H1 (cell line): ENCODE measurements at regions not wholly inside any gene's neighbourhood (a gene's known extent, or its start where the extent isn't known, plus 50 kb on each side); places are given as distances from the start of the nearest gene placed in this dataset.
A peak's percentile ranks its signal among the peaks of the same experiment; 100 is the strongest.

Source experiments
- CTCF ChIA-PET: fragments of 300-600 bp; sonication (Branson Sonifier 250); formaldehyde crosslinking; loops from one replicate; lab custom pipeline; 2021; ENCODE audit not compliant: partially characterized antibody; lab: Charles Lee
- POLR2A ChIA-PET: fragments of 300-600 bp; sonication (Branson Sonifier 250); formaldehyde crosslinking; loops from one replicate; lab custom pipeline; 2021; ENCODE audit warnings: inconsistent platforms; ENCODE audit not compliant: partially characterized antibody; lab: Charles Lee
- DNase-seq, 2 experiments: peaks; one replicate each; pipeline versions ENCODE4 v3.0.0 to v3.0.0-alpha.2; 2010 to 2022; ENCODE audit warnings: low spot score in 2 of 2, low read depth in 1 of 2, mixed read lengths in 1 of 2
- FAIRE-seq: peaks from 2 replicates; lab custom pipeline; 2011; peaks lifted over from hg19 to GRCh38; lab: Jason Lieb, UNC
- H2AFZ ChIP-seq: 2 replicates; pipeline ENCODE4 v1.8.1; 2012; ENCODE audit warnings: low read length, inconsistent platforms
- H2AK5ac ChIP-seq: 2 replicates; pipeline ENCODE4 v1.6.1; 2013; ENCODE audit warnings: low read depth, low read length
- H2BK120ac ChIP-seq: replicated peaks from 2 replicates; pipeline ENCODE3; 2013; ENCODE audit warnings: low read depth, low read length, inconsistent platforms
- H2BK12ac ChIP-seq: 2 replicates; pipeline ENCODE4 v1.6.1; 2013; ENCODE audit warnings: low read depth, low read length
- H2BK15ac ChIP-seq: 2 replicates; pipeline ENCODE4 v1.6.1; 2013; ENCODE audit warnings: low read length
- H2BK20ac ChIP-seq: 2 replicates; pipeline ENCODE4 v1.6.1; 2013; ENCODE audit warnings: low read length
- H2BK5ac ChIP-seq: 2 replicates; pipeline ENCODE4 v1.6.1; 2013; ENCODE audit warnings: low read depth, low read length
- H3K14ac ChIP-seq: 2 replicates; pipeline ENCODE4 v1.6.1; 2013; ENCODE audit warnings: inconsistent platforms; ENCODE audit not compliant: insufficient read length
- H3K18ac ChIP-seq: 2 replicates; pipeline ENCODE4 v1.6.1; 2013; ENCODE audit warnings: low read length; ENCODE audit errors: extremely low read depth
- H3K23ac ChIP-seq: 2 replicates; pipeline ENCODE4 v1.6.1; 2013; ENCODE audit warnings: inconsistent platforms; ENCODE audit not compliant: insufficient read length
- H3K23me2 ChIP-seq: 2 replicates; pipeline ENCODE4 v1.6.1; 2013; ENCODE audit warnings: low read depth, low read length
- H3K27ac ChIP-seq: 2 replicates; pipeline ENCODE4 v1.6.1; 2011; ENCODE audit warnings: low read depth, low read length, inconsistent platforms
- H3K27me3 ChIP-seq, 4 experiments: replicated peaks in 1 of 4; 1 replicate in 1 of 4; 2 replicates in 3 of 4; pipeline versions ENCODE4 v1.6.1 to v1.8.1; 2011 to 2013; ENCODE audit warnings: low read length in 3 of 4, mild to moderate bottlenecking in 3 of 4, inconsistent platforms in 2 of 4, mixed read lengths in 2 of 4, moderate library complexity in 1 of 4; ENCODE audit not compliant: control insufficient read depth in 3 of 4, insufficient read depth in 3 of 4; ENCODE audit errors: extremely low read depth in 1 of 4
- H3K36me3 ChIP-seq, 4 experiments: 2 replicates each; pipeline versions ENCODE4 v1.6.1 to v1.8.1; 2011 to 2013; ENCODE audit warnings: mild to moderate bottlenecking in 4 of 4, low read length in 3 of 4, moderate library complexity in 2 of 4, control low read depth in 1 of 4, inconsistent platforms in 1 of 4; ENCODE audit not compliant: insufficient read depth in 4 of 4, control insufficient read depth in 2 of 4
- H3K4ac ChIP-seq: replicated peaks from 2 replicates; pipeline ENCODE3; 2013; ENCODE audit warnings: low read length, low read depth, mixed read lengths, inconsistent platforms; ENCODE audit not compliant: insufficient read length
- H3K4me1 ChIP-seq, 4 experiments: replicated peaks in 1 of 4; 1 replicate in 1 of 4; 2 replicates in 3 of 4; pipeline versions ENCODE4 v1.6.1 to v1.8.1; 2011 to 2013; ENCODE audit warnings: low read length in 3 of 4, inconsistent platforms in 2 of 4, mixed read lengths in 1 of 4; ENCODE audit not compliant: insufficient read depth in 4 of 4, control insufficient read depth in 3 of 4
- H3K4me2 ChIP-seq, 2 experiments: 2 replicates each; pipeline versions ENCODE4 v1.6.1 to v1.8.1; 2011 to 2013; ENCODE audit warnings: low read depth in 2 of 2, low read length in 2 of 2, control low read depth in 1 of 2, inconsistent platforms in 1 of 2, mild to moderate bottlenecking in 1 of 2; ENCODE audit not compliant: insufficient read depth in 1 of 2
- H3K4me3 ChIP-seq, 4 experiments: fragments of 200-600, 300-600 bp in 1 of 4; sonication (generic), shearing (Covaris generic), sonication (Bioruptor Twin) in 1 of 4; 2 replicates each; pipeline versions ENCODE4 v1.5.1 to v1.8.1; 2011 to 2016; ENCODE audit warnings: low read length in 4 of 4, low read depth in 3 of 4, control low read depth in 2 of 4, inconsistent platforms in 2 of 4, mild to moderate bottlenecking in 2 of 4, mixed read lengths in 1 of 4, moderate library complexity in 1 of 4; ENCODE audit not compliant: insufficient read depth in 2 of 4; ENCODE audit errors: extremely low read depth in 1 of 4
- H3K56ac ChIP-seq: replicated peaks from 2 replicates; pipeline ENCODE3; 2013; ENCODE audit warnings: low read depth, mild to moderate bottlenecking, mixed read lengths, low read length, inconsistent platforms; ENCODE audit not compliant: insufficient read length
- H3K79me1 ChIP-seq: 2 replicates; pipeline ENCODE4 v1.6.1; 2013; ENCODE audit warnings: low read depth, low read length, control low read depth
- H3K79me2 ChIP-seq, 2 experiments: 2 replicates each; pipeline versions ENCODE4 v1.6.1 to v1.8.1; 2012 to 2013; ENCODE audit warnings: low read length in 2 of 2, mild to moderate bottlenecking in 2 of 2, inconsistent platforms in 1 of 2; ENCODE audit not compliant: insufficient read depth in 2 of 2, control insufficient read depth in 1 of 2
- H3K9ac ChIP-seq, 4 experiments: replicated peaks in 1 of 4; 1 replicate in 1 of 4; 2 replicates in 3 of 4; pipeline versions ENCODE4 v1.6.1 to v1.8.1; 2011 to 2013; ENCODE audit warnings: low read depth in 3 of 4, low read length in 3 of 4, control low read depth in 2 of 4, mild to moderate bottlenecking in 2 of 4, moderate library complexity in 2 of 4, inconsistent platforms in 1 of 4; ENCODE audit errors: extremely low read depth in 1 of 4
- H3K9me3 ChIP-seq, 2 experiments: 2 replicates each; pipeline versions ENCODE4 v1.6.1 to v1.8.1; 2012 to 2013; ENCODE audit warnings: mild to moderate bottlenecking in 2 of 2, moderate library complexity in 2 of 2, control low read depth in 1 of 2, inconsistent platforms in 1 of 2, low read depth in 1 of 2, low read length in 1 of 2, mixed read lengths in 1 of 2; ENCODE audit not compliant: insufficient read depth in 2 of 2
- H4K20me1 ChIP-seq, 2 experiments: replicated peaks in 1 of 2; 2 replicates each; pipeline versions ENCODE3 to v1.8.1; 2011 to 2013; ENCODE audit warnings: inconsistent platforms in 2 of 2, low read length in 2 of 2, mild to moderate bottlenecking in 1 of 2; ENCODE audit not compliant: insufficient read depth in 2 of 2, control insufficient read depth in 1 of 2
- H4K5ac ChIP-seq: 2 replicates; pipeline ENCODE4 v1.6.1; 2013; ENCODE audit warnings: low read length, low read depth, mixed read lengths, inconsistent platforms; ENCODE audit not compliant: insufficient read length
- H4K8ac ChIP-seq: 2 replicates; pipeline ENCODE4 v1.8.0; 2013; ENCODE audit warnings: mild to moderate bottlenecking, moderate library complexity, low read length, inconsistent platforms; ENCODE audit not compliant: insufficient read depth; ENCODE audit errors: extremely low read depth
- H4K91ac ChIP-seq: replicated peaks from 2 replicates; pipeline ENCODE3; 2013; ENCODE audit warnings: low read length, mixed read lengths, inconsistent platforms; ENCODE audit not compliant: insufficient read length
- ASH2L ChIP-seq: fragments of 200-600, 300-600 bp; sonication (generic); IDR thresholded peaks from one replicate; pipeline ENCODE4 v1.7.1; 2017; ENCODE audit warnings: low read length
- CHD2 ChIP-seq: IDR thresholded peaks from 2 replicates; pipeline ENCODE4 v1.6.1; 2012; ENCODE audit warnings: low read length, improper control_type of control experiment
- CREB1 ChIP-seq: IDR thresholded peaks from 2 replicates; pipeline ENCODE4 v1.6.1; 2012; ENCODE audit warnings: inconsistent platforms
- CTBP2 ChIP-seq: IDR thresholded peaks from 2 replicates; pipeline ENCODE4 v1.7.0; 2011; ENCODE audit warnings: borderline replicate concordance, mild to moderate bottlenecking, moderate library complexity, mixed read lengths, low read length; ENCODE audit not compliant: insufficient read depth, insufficient read length
- EGR1 ChIP-seq: IDR thresholded peaks from 2 replicates; pipeline ENCODE4 v1.6.1; 2011; ENCODE audit warnings: low read depth, low read length, borderline replicate concordance
- FOSL1 ChIP-seq: IDR thresholded peaks from 2 replicates; pipeline ENCODE4 v1.6.1; 2011; ENCODE audit warnings: mild to moderate bottlenecking, low read depth, low read length, moderate library complexity; ENCODE audit not compliant: insufficient read depth
- HDAC6 ChIP-seq: IDR thresholded peaks from one replicate; pipeline ENCODE4 v1.7.1; 2012; ENCODE audit warnings: low read depth, mild to moderate bottlenecking, inconsistent platforms, low read length, moderate library complexity
- NANOG ChIP-seq: IDR thresholded peaks from 2 replicates; pipeline ENCODE4 v1.6.1; 2011; ENCODE audit warnings: low read length, low read depth, mild to moderate bottlenecking, inconsistent platforms; ENCODE audit not compliant: insufficient read depth, poor library complexity, severe bottlenecking
- RNF2 ChIP-seq: fragments of 200-900, 300-1000 bp; sonication (generic); IDR thresholded peaks from 2 replicates; pipeline ENCODE4 v1.7.1; 2016; ENCODE audit warnings: borderline replicate concordance, low read depth, mild to moderate bottlenecking, antibody characterized with exemption, low read length; ENCODE audit not compliant: poor library complexity, severe bottlenecking; ENCODE audit errors: missing control alignments
- RXRA ChIP-seq: IDR thresholded peaks from 2 replicates; pipeline ENCODE4 v1.6.1; 2011; ENCODE audit warnings: low read depth, mild to moderate bottlenecking, low read length, moderate library complexity; ENCODE audit not compliant: insufficient read depth
- SIRT6 ChIP-seq: IDR thresholded peaks from one replicate; pipeline ENCODE4 v1.7.1; 2012; ENCODE audit warnings: low read length, inconsistent platforms
- SP1 ChIP-seq: IDR thresholded peaks from 2 replicates; pipeline ENCODE4 v1.6.1; 2011; ENCODE audit warnings: low read depth, low read length
- SP2 ChIP-seq: IDR thresholded peaks from 2 replicates; pipeline ENCODE4 v1.6.1; 2012; ENCODE audit warnings: mild to moderate bottlenecking, low read length, inconsistent platforms
- TEAD4 ChIP-seq: IDR thresholded peaks from 2 replicates; pipeline ENCODE4 v1.6.1; 2012; ENCODE audit warnings: low read depth, low read length, inconsistent platforms, mixed read lengths
- WGBS, 2 experiments: shearing (Covaris generic) in 1 of 2; methylation state at CpG; one replicate each; pipeline versions ENCODE4 v1.1.6 to v1.1.7; 2013 to 2015; ENCODE audit warnings: low lambda C conversion rate in 2 of 2, mixed read lengths in 2 of 2, inconsistent platforms in 1 of 2, low coverage in 1 of 2, missing lambda C conversion rate in 1 of 2; ENCODE audit not compliant: insufficient replicate concordance in 2 of 2, insufficient coverage in 1 of 2, insufficient read length in 1 of 2; ENCODE audit errors: extremely low coverage in 1 of 2, missing lambda C conversion rate in 1 of 2; 5-methylcytosine and 5-hydroxymethylcytosine counted together

DNA sequence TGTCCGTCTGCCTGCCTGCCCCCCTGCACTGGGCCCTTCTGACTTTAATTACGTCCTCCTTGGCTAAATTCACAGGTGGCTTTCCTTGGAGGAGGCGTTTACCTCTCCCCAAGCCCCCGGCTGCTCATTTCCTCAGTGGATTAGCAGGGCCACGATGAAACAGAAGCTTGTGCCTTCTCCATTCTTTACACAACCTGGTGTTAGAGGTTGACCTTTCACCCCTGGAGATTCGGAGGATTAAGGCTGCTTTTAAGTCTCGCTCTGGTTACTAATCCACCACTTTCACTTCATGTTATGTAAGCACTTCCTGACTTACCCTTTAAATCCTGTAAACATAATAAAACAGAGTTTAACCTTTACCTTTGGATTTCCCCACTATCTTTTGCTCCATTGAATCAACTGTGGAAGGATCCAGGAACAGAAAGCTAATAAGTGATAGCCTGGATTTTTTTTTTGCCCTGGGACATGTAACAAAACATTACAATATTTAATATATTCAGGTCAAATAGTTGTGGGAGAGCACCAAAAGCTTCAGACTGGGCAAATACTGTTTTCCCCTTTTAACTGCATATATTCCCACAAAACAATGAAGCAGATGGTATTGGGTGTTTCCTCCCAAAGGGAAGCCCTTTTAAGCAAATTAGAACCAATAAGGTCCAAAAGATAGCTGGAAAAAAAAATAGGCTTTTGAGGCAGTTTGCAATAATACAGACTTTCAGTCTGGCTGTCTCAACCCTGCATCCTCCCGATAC is 370.2 kb downstream of the EN1 start:
- WGBS, 2 experiments, result 79% methylated on average over 8 of the region's 8 CpGs; no CpG with 5 or more reads in 1 of the 2 experiments
- no peaks in the 10 kb centered on the region for H3K79me1 ChIP-seq
- no peak overlapping the region for H3K23ac ChIP-seq
- no peaks in the 10 kb centered on the region for H3K36me3 ChIP-seq
- no peak overlapping the region for H3K14ac ChIP-seq
- no peak overlapping the region for H4K8ac ChIP-seq
- no peak overlapping the region for H3K18ac ChIP-seq
- DNase-seq (no peak), FAIRE-seq (no peak)
- no peak overlapping the region for H2BK120ac ChIP-seq
- H4K91ac ChIP-seq, result no peak overlapping the region
- H3K4me2 ChIP-seq, result no peak overlapping the region
- no peak overlapping the region for H3K27ac ChIP-seq
- H3K4ac ChIP-seq, result no peak overlapping the region
- H2BK20ac ChIP-seq, result no peak overlapping the region
- peaks cover 3 to 7% (median 7%) of the 10 kb centered on the region in 4 experiments; a peak in 6 of 7 replicates for H3K4me1 ChIP-seq
- H3K4me3 ChIP-seq, result no peak overlapping the region
- H4K20me1 ChIP-seq, result no peaks in the 10 kb centered on the region
- ChIA-PET CTCF (interaction anchor here (0.9 kb wide), 1 partner anchor 256 kb away, joined by 4 read pairs; no protein-coding TSS in a partner anchor), POLR2A (no interaction called here)
- H2AFZ ChIP-seq, result peak overlapping the region; percentile 11; the same call in 1 of the 2 replicates
- H3K56ac ChIP-seq, result no peak overlapping the region
- H3K27me3 ChIP-seq, result no peaks in the 10 kb centered on the region
- no peaks in the 10 kb centered on the region for H3K79me2 ChIP-seq
- no peak overlapping the region for H2BK5ac ChIP-seq
- no peak overlapping the region for H4K5ac ChIP-seq
- H2BK15ac ChIP-seq, result no peak overlapping the region
- H2AK5ac ChIP-seq, result no peak overlapping the region
- no peak overlapping the region for H3K9ac ChIP-seq
- no peak overlapping the region for H2BK12ac ChIP-seq
- H3K23me2 ChIP-seq, result no peaks in the 10 kb centered on the region
- no peaks in the 10 kb centered on the region for H3K9me3 ChIP-seq
- TF ChIP-seq SP1 (no peak), RXRA (no peak), SIRT6 (no peak), CHD2 (no peak), CREB1 (no peak), FOSL1 (no peak), SP2 (no peak), ASH2L (no peak), NANOG (no peak), RNF2 (no peak), HDAC6 (no peak), EGR1 (no peak), TEAD4 (no peak), CTBP2 (no peak)
